Ishikawa (cell line): ENCODE measurements at regions not wholly inside any gene's neighbourhood (a gene's known extent, or its start where the extent isn't known, plus 50 kb on each side); places are given as distances from the start of the nearest gene placed in this dataset.

ENCODE experiments used
- CEBPB ChIP-seq: IDR thresholded peaks from 2 replicates; pipeline ENCODE4 v1.6.1; 2012
- CREB1 ChIP-seq: IDR thresholded peaks from 2 replicates; pipeline ENCODE4 v1.6.1; 2012; ENCODE audit warnings: low read depth
- EGR1 ChIP-seq: IDR thresholded peaks from 2 replicates; pipeline ENCODE4 v1.6.1; 2012
- EP300 ChIP-seq: IDR thresholded peaks from 2 replicates; pipeline ENCODE4 v1.6.1; 2012; ENCODE audit warnings: borderline replicate concordance
- FOXM1 ChIP-seq: IDR thresholded peaks from 2 replicates; pipeline ENCODE4 v1.6.1; 2012; ENCODE audit warnings: low read depth, borderline replicate concordance
- NFIC ChIP-seq: IDR thresholded peaks from 2 replicates; pipeline ENCODE4 v1.6.1; 2012
- RAD21 ChIP-seq: IDR thresholded peaks from 2 replicates; pipeline ENCODE4 v1.6.1; 2012; ENCODE audit warnings: low read depth
- TAF1 ChIP-seq: IDR thresholded peaks from 2 replicates; pipeline ENCODE4 v1.6.1; 2012; ENCODE audit warnings: low read depth, mild to moderate bottlenecking
- TCF12 ChIP-seq: IDR thresholded peaks from 2 replicates; pipeline ENCODE4 v1.6.1; 2012; ENCODE audit warnings: low read depth
- TEAD4 ChIP-seq: IDR thresholded peaks from 2 replicates; pipeline ENCODE4 v1.6.1; 2012
- YY1 ChIP-seq: IDR thresholded peaks from 2 replicates; pipeline ENCODE4 v1.6.1; 2012; ENCODE audit warnings: low read depth
- ZBTB7A ChIP-seq: IDR thresholded peaks from 2 replicates; pipeline ENCODE4 v1.6.1; 2012; ENCODE audit warnings: low read depth
- TF ChIP-seq, protein P1 (sequence below): IDR thresholded peaks from 2 replicates; pipeline ENCODE4 v1.6.1; 2012
- TF ChIP-seq, protein P2 (sequence below): IDR thresholded peaks from 2 replicates; pipeline ENCODE4 v1.6.1; 2012; ENCODE audit warnings: low read depth, mild to moderate bottlenecking
- TF ChIP-seq, protein P3 (sequence below): IDR thresholded peaks from 2 replicates; pipeline ENCODE4 v1.6.1; 2012

DNA sequence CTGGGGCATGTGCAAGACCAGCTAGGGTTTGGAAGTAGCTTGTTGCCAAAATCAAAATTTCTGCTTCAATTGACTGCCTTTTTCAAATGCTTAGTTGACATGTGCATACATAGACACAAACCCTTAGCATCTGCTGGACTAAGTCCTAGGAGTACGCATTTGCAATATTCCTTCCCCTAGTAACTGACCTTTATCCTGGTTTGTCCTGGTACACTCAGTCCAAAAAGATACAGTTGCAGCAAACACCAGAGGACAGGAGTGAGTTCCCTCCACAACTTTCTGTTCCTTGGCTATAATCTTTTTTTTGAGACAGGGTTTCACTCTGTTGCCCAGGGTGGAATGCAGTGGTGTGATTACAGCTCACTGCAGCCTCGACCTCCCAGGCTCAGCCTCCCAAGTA, 290.2 kb upstream of the ERCC4 start:
- TF ChIP-seq FOXM1: no peak
- no peak for TF ChIP-seq NFIC
- no peak for TF ChIP-seq RAD21
- TF ChIP-seq, protein P1, sequence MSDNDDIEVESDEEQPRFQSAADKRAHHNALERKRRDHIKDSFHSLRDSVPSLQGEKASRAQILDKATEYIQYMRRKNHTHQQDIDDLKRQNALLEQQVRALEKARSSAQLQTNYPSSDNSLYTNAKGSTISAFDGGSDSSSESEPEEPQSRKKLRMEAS: no peak
- TF ChIP-seq, protein P2, sequence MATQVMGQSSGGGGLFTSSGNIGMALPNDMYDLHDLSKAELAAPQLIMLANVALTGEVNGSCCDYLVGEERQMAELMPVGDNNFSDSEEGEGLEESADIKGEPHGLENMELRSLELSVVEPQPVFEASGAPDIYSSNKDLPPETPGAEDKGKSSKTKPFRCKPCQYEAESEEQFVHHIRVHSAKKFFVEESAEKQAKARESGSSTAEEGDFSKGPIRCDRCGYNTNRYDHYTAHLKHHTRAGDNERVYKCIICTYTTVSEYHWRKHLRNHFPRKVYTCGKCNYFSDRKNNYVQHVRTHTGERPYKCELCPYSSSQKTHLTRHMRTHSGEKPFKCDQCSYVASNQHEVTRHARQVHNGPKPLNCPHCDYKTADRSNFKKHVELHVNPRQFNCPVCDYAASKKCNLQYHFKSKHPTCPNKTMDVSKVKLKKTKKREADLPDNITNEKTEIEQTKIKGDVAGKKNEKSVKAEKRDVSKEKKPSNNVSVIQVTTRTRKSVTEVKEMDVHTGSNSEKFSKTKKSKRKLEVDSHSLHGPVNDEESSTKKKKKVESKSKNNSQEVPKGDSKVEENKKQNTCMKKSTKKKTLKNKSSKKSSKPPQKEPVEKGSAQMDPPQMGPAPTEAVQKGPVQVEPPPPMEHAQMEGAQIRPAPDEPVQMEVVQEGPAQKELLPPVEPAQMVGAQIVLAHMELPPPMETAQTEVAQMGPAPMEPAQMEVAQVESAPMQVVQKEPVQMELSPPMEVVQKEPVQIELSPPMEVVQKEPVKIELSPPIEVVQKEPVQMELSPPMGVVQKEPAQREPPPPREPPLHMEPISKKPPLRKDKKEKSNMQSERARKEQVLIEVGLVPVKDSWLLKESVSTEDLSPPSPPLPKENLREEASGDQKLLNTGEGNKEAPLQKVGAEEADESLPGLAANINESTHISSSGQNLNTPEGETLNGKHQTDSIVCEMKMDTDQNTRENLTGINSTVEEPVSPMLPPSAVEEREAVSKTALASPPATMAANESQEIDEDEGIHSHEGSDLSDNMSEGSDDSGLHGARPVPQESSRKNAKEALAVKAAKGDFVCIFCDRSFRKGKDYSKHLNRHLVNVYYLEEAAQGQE: no peak
- no peak for TF ChIP-seq CEBPB
- no peak for TF ChIP-seq ZBTB7A
- no peak for TF ChIP-seq TCF12

DNA sequence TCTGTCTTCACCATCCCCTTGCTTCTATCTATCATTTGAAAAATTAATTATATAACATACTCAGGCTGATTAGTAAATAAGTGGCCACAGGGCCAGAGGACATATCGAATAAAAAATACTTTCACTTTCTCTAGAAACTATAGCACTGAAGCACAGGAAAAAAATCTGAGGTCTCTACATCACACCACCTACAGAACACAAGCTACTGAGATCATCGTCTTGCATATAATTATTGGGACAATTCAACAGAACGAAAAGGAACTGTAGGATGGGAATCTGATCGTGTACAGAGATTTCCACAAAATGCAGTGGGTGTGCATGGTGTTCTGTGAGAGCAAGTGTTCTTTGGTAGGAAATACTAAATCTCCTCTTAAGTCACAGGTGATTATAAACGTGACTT, 289.6 kb upstream of the ERCC4 start:
- no peak for TF ChIP-seq CREB1
- TF ChIP-seq TAF1: no peak
- no peak for TF ChIP-seq NFIC
- TF ChIP-seq, protein P2: no peak
- no peak for TF ChIP-seq TEAD4
- TF ChIP-seq EP300: no peak
- TF ChIP-seq, protein P3, sequence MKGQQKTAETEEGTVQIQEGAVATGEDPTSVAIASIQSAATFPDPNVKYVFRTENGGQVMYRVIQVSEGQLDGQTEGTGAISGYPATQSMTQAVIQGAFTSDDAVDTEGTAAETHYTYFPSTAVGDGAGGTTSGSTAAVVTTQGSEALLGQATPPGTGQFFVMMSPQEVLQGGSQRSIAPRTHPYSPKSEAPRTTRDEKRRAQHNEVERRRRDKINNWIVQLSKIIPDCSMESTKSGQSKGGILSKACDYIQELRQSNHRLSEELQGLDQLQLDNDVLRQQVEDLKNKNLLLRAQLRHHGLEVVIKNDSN: no peak
- no peak for TF ChIP-seq TCF12
- TF ChIP-seq ZBTB7A: no peak
- TF ChIP-seq, protein P1: no peak
- no peak for TF ChIP-seq YY1
- no peak for TF ChIP-seq FOXM1
- TF ChIP-seq RAD21: no peak
- TF ChIP-seq EGR1: no peak

- TF ChIP-seq EGR1: no peak
- no peak for TF ChIP-seq EP300
- no peak for TF ChIP-seq CEBPB
- TF ChIP-seq TEAD4: no peak
- TF ChIP-seq, protein P2: no peak
- TF ChIP-seq TAF1: no peak
- TF ChIP-seq, protein P3: no peak
- no peak for TF ChIP-seq FOXM1
- TF ChIP-seq TCF12: no peak
- no peak for TF ChIP-seq CREB1
- no peak for TF ChIP-seq YY1
- no peak for TF ChIP-seq NFIC
- TF ChIP-seq ZBTB7A: no peak
Observed at GRCh38 chr16:13631213-13631767, 288.7 kb upstream of the ERCC4 start.

GRCh38 chr16:13631916-13632315, 288.0 kb upstream of the ERCC4 start:
- TF ChIP-seq TAF1 (no peak), YY1 (no peak), TEAD4 (no peak), EP300 (no peak), CREB1 (no peak), TCF12 (no peak), NFIC (no peak), ZBTB7A (no peak), RAD21 (no peak), CEBPB (no peak)
- TF ChIP-seq, protein P3: no peak
- TF ChIP-seq, protein P2: no peak
- TF ChIP-seq, protein P1: no peak
